ENCODE measurements at regions not wholly inside any gene's neighbourhood (a gene's known extent, or its start where the extent isn't known, plus 50 kb on each side); places are given as distances from the start of the nearest gene placed in this dataset.
"Not testable (repeated sequence)": the region's sequence is repeated elsewhere in the genome, so short reads cannot be mapped to it uniquely, and the experiment has no call there.

- no peak for DNase-seq (ENCODE audit: low spot score)
- TF ChIP-seq CTCF (IDR thresholded peaks at IDR 0.05): no peak
- Mint-ChIP-seq H3K27ac (ENCODE audit: unreplicated experiment) (no peak overlapping the region), H3K9me3 (ENCODE audit: low read depth) (peaks cover 6% of the 10 kb centered on the region), H3K36me3 (ENCODE audit: low read depth) (peaks cover 1% of the 10 kb centered on the region), H3K27me3 (ENCODE audit: low read depth) (peaks cover 3% of the 10 kb centered on the region), H3K4me3 (ENCODE audit: unreplicated experiment) (no peak overlapping the region), H3K4me1 (ENCODE audit: low read depth) (no peaks in the 10 kb centered on the region)
Measured at GRCh38 chr13:93039131-93039530, 187.5 kb upstream of the GPC6 start.

- H3K36me3 Mint-ChIP-seq (ENCODE audit: low read depth); H3K4me1 Mint-ChIP-seq (ENCODE audit: low read depth); H3K27ac Mint-ChIP-seq (ENCODE audit: unreplicated experiment); DNase-seq (ENCODE audit: low spot score); H3K4me3 Mint-ChIP-seq (ENCODE audit: unreplicated experiment); H3K9me3 Mint-ChIP-seq (ENCODE audit: low read depth); H3K27me3 Mint-ChIP-seq (ENCODE audit: low read depth): not testable (repeated sequence)
Measured at GRCh38 chr13:93041566-93041965, 185.0 kb upstream of the GPC6 start.

GRCh38 chr13:93045836-93046235 is 180.8 kb upstream of the GPC6 start:
- Mint-ChIP-seq H3K27ac (ENCODE audit: unreplicated experiment) (no peak overlapping the region), H3K27me3 (ENCODE audit: low read depth) (peaks cover 2% of the 10 kb centered on the region), H3K9me3 (ENCODE audit: low read depth) (peaks cover 15% of the 10 kb centered on the region), H3K36me3 (ENCODE audit: low read depth) (no peaks in the 10 kb centered on the region), H3K4me1 (ENCODE audit: low read depth) (no peaks in the 10 kb centered on the region), H3K4me3 (ENCODE audit: unreplicated experiment) (no peak overlapping the region)
- TF ChIP-seq CTCF (IDR thresholded peaks at IDR 0.05): no peak
- no peak for DNase-seq (ENCODE audit: low spot score)

- TF ChIP-seq CTCF (IDR thresholded peaks at IDR 0.05): no peak
- Mint-ChIP-seq H3K9me3 (ENCODE audit: low read depth) (peaks cover 7% of the 10 kb centered on the region), H3K36me3 (ENCODE audit: low read depth) (no peaks in the 10 kb centered on the region), H3K4me3 (ENCODE audit: unreplicated experiment) (no peak overlapping the region), H3K27ac (ENCODE audit: unreplicated experiment) (no peak overlapping the region), H3K27me3 (ENCODE audit: low read depth) (peaks cover 3% of the 10 kb centered on the region), H3K4me1 (ENCODE audit: low read depth) (peaks cover 9% of the 10 kb centered on the region)
- DNase-seq (ENCODE audit: low spot score): no peak
Measured at GRCh38 chr13:93055233-93055632, 171.4 kb upstream of the GPC6 start.

- no peak for DNase-seq (ENCODE audit: low spot score)
- Mint-ChIP-seq H3K27ac (ENCODE audit: unreplicated experiment) (no peak overlapping the region), H3K27me3 (ENCODE audit: low read depth) (peaks cover 14% of the 10 kb centered on the region), H3K4me3 (ENCODE audit: unreplicated experiment) (no peak overlapping the region), H3K9me3 (ENCODE audit: low read depth) (peaks cover 2% of the 10 kb centered on the region), H3K4me1 (ENCODE audit: low read depth) (peaks cover 9% of the 10 kb centered on the region), H3K36me3 (ENCODE audit: low read depth) (no peaks in the 10 kb centered on the region)
- TF ChIP-seq CTCF (IDR thresholded peaks at IDR 0.05): no peak
Measured at GRCh38 chr13:93058301-93058700, 168.3 kb upstream of the GPC6 start.

- peaks cover 9% of the 10 kb centered on the region for H3K4me1 Mint-ChIP-seq (ENCODE audit: low read depth)
- TF ChIP-seq CTCF (IDR thresholded peaks at IDR 0.05): no peak
- H3K4me3 Mint-ChIP-seq (ENCODE audit: unreplicated experiment): no peak overlapping the region
- H3K27ac Mint-ChIP-seq (ENCODE audit: unreplicated experiment): no peak overlapping the region
- no peaks in the 10 kb centered on the region for H3K36me3 Mint-ChIP-seq (ENCODE audit: low read depth)
- H3K27me3 Mint-ChIP-seq (ENCODE audit: low read depth): peaks cover 14% of the 10 kb centered on the region
- peaks cover 2% of the 10 kb centered on the region for H3K9me3 Mint-ChIP-seq (ENCODE audit: low read depth)
- no peak for DNase-seq (ENCODE audit: low spot score)
Measured at GRCh38 chr13:93060144-93060543, 166.5 kb upstream of the GPC6 start.
